ENCODE measurements at regions not wholly inside any gene's neighbourhood (a gene's known extent, or its start where the extent isn't known, plus 50 kb on each side); places are given as distances from the start of the nearest gene placed in this dataset.

GRCh38 chr5:6206501-6206900, 171.8 kb downstream of the MED10 start (continued):
- no peak for TF ChIP-seq EP300 (IDR thresholded peaks at IDR 0.05; ENCODE audit: borderline replicate concordance in 1 of 2, low read depth in 2 of 2, low read length in 2 of 2)
- no peak for TF ChIP-seq RNF2 (IDR thresholded peaks at IDR 0.05; ENCODE audit: borderline replicate concordance, low read depth, low read length, missing control alignments, poor library complexity, severe bottlenecking)
- no peak for TF ChIP-seq CHD1 (IDR thresholded peaks at IDR 0.05; ENCODE audit: low read depth, low read length)
- no peak for TF ChIP-seq BCL11A (IDR thresholded peaks at IDR 0.05; ENCODE audit: low read depth in 2 of 2, low read length in 2 of 2)
- no peak for TF ChIP-seq RAD21 (IDR thresholded peaks at IDR 0.05 in 1 of 2, conservative IDR thresholded peaks at IDR 0.05 in 1 of 2; ENCODE audit: low read depth in 2 of 2, low read length in 2 of 2)

Data from H1 (cell line).